ENCODE measurements at regions not wholly inside any gene's neighbourhood (a gene's known extent, or its start where the extent isn't known, plus 50 kb on each side); places are given as distances from the start of the nearest gene placed in this dataset.
"Not testable (repeated sequence)": the region's sequence is repeated elsewhere in the genome, so short reads cannot be mapped to it uniquely, and the experiment has no call there.

GRCh38 chr17:68097161-68097805, 61.7 kb downstream of the KPNA2 start:
- Histone ChIP-seq H3K36me3 (ENCODE audit: insufficient read depth, low read length) (no peaks in the 10 kb centered on the region), H3K9ac (ENCODE audit: low read depth, low read length) (no peak overlapping the region), H3K9me3 (ENCODE audit: control insufficient read depth, insufficient read depth, low read length) (no peaks in the 10 kb centered on the region), H3K4me1 (ENCODE audit: insufficient read depth, low read length) (no peaks in the 10 kb centered on the region)

DNA sequence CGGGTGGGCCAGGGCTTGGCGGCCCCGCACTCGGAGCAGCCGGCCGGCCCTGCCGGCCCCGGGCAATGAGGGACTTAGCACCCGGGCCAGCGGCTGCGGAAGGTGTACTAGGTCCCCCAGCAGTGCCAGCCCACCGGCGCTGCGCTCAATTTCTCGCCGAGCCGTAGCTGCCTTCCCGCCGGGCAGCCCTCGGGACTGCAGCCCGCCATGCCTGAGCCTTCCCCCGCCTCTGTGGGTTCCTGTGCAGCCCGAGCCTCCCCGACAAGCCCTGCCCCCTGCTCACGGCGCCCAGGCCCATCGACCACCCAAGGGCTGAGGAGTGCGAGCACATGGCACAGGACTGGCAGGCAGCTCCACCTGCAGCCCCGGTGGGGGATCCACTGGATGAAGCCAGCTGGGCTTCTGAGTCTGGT, 63.8 kb downstream of the KPNA2 start:
- not testable (repeated sequence) for H3K9me3 ChIP-seq (ENCODE audit: control insufficient read depth, insufficient read depth, low read length); H3K4me1 ChIP-seq (ENCODE audit: insufficient read depth, low read length); H3K36me3 ChIP-seq (ENCODE audit: insufficient read depth, low read length); H3K9ac ChIP-seq (ENCODE audit: low read depth, low read length)

GRCh38 chr17:68100000-68100641, 64.6 kb downstream of the KPNA2 start:
- Histone ChIP-seq H3K9ac (ENCODE audit: low read depth, low read length) (no peak overlapping the region), H3K9me3 (ENCODE audit: control insufficient read depth, insufficient read depth, low read length) (no peaks in the 10 kb centered on the region), H3K4me1 (ENCODE audit: insufficient read depth, low read length) (no peaks in the 10 kb centered on the region), H3K36me3 (ENCODE audit: insufficient read depth, low read length) (no peaks in the 10 kb centered on the region)

GRCh38 chr17:68101075-68101986, 65.8 kb downstream of the KPNA2 start:
- no peaks in the 10 kb centered on the region for H3K9me3 ChIP-seq (ENCODE audit: control insufficient read depth, insufficient read depth, low read length)
- H3K9ac ChIP-seq (ENCODE audit: low read depth, low read length): peak overlapping the region; percentile 92
- H3K36me3 ChIP-seq (ENCODE audit: insufficient read depth, low read length): no peaks in the 10 kb centered on the region
- no peaks in the 10 kb centered on the region for H3K4me1 ChIP-seq (ENCODE audit: insufficient read depth, low read length)

- H3K4me1 ChIP-seq (ENCODE audit: insufficient read depth, low read length): no peaks in the 10 kb centered on the region
- peak overlapping the region; percentile 92 for H3K9ac ChIP-seq (ENCODE audit: low read depth, low read length)
- no peaks in the 10 kb centered on the region for H3K36me3 ChIP-seq (ENCODE audit: insufficient read depth, low read length)
- no peaks in the 10 kb centered on the region for H3K9me3 ChIP-seq (ENCODE audit: control insufficient read depth, insufficient read depth, low read length)
Measured at GRCh38 chr17:68101987-68102314, 66.4 kb downstream of the KPNA2 start.

- Histone ChIP-seq H3K9me3 (ENCODE audit: control insufficient read depth, insufficient read depth, low read length) (no peaks in the 10 kb centered on the region), H3K36me3 (ENCODE audit: insufficient read depth, low read length) (no peaks in the 10 kb centered on the region), H3K4me1 (ENCODE audit: insufficient read depth, low read length) (no peaks in the 10 kb centered on the region), H3K9ac (ENCODE audit: low read depth, low read length) (peak overlapping the region; percentile 92)
Measured at GRCh38 chr17:68102318-68102758, 66.8 kb downstream of the KPNA2 start.

GRCh38 chr17:68103148-68103547, 67.6 kb downstream of the KPNA2 start:
- no peak overlapping the region for H3K9ac ChIP-seq (ENCODE audit: low read depth, low read length)

DNA sequence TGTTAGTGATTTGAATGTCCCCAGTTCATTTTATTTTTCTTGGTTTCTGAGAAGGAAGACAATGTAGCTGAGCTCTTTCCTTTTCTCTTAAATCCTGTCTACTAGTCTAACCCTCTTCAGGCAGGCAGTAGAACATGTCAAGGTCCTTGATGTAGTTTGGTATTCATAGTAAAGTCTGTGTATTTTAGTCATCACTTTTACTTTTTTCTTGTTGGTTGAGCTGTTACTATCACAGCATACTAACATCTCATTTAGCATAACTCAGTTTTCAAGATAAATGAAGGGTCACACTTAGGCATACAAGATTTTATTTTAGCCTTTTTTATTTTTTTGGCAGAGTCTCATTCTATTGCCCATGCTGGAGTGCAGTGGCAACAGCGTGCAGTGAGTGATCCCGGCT, 70.5 kb downstream of the KPNA2 start:
- no peak overlapping the region for H3K9ac ChIP-seq (ENCODE audit: low read depth, low read length)

More at GRCh38 chr17:68103148-68103547, 67.6 kb downstream of the KPNA2 start:
- Histone ChIP-seq H3K9me3 (ENCODE audit: control insufficient read depth, insufficient read depth, low read length) (no peaks in the 10 kb centered on the region), H3K36me3 (ENCODE audit: insufficient read depth, low read length) (no peaks in the 10 kb centered on the region), H3K4me1 (ENCODE audit: insufficient read depth, low read length) (no peaks in the 10 kb centered on the region)

GRCh38 chr17:68107373-68107772, 71.8 kb downstream of the KPNA2 start:
- H3K9ac ChIP-seq (ENCODE audit: low read depth, low read length): no peak overlapping the region
- no peaks in the 10 kb centered on the region for H3K9me3 ChIP-seq (ENCODE audit: control insufficient read depth, insufficient read depth, low read length)
- H3K4me1 ChIP-seq (ENCODE audit: insufficient read depth, low read length): no peaks in the 10 kb centered on the region
- H3K36me3 ChIP-seq (ENCODE audit: insufficient read depth, low read length): no peaks in the 10 kb centered on the region

More for the DNA sequence above, 70.5 kb downstream of the KPNA2 start:
- H3K9me3 ChIP-seq (ENCODE audit: control insufficient read depth, insufficient read depth, low read length): no peaks in the 10 kb centered on the region
- H3K36me3 ChIP-seq (ENCODE audit: insufficient read depth, low read length): no peaks in the 10 kb centered on the region
- no peaks in the 10 kb centered on the region for H3K4me1 ChIP-seq (ENCODE audit: insufficient read depth, low read length)

GRCh38 chr17:68108313-68109000, 72.9 kb downstream of the KPNA2 start:
- no peaks in the 10 kb centered on the region for H3K4me1 ChIP-seq (ENCODE audit: insufficient read depth, low read length)
- H3K9ac ChIP-seq (ENCODE audit: low read depth, low read length): no peak overlapping the region
- no peaks in the 10 kb centered on the region for H3K36me3 ChIP-seq (ENCODE audit: insufficient read depth, low read length)
- no peaks in the 10 kb centered on the region for H3K9me3 ChIP-seq (ENCODE audit: control insufficient read depth, insufficient read depth, low read length)

GRCh38 chr17:68109404-68109803, 73.9 kb downstream of the KPNA2 start:
- not testable (repeated sequence) for H3K36me3 ChIP-seq (ENCODE audit: insufficient read depth, low read length); H3K4me1 ChIP-seq (ENCODE audit: insufficient read depth, low read length); H3K9me3 ChIP-seq (ENCODE audit: control insufficient read depth, insufficient read depth, low read length)

GRCh38 chr17:68116211-68116610, 80.7 kb downstream of the KPNA2 start:
- not testable (repeated sequence) for H3K36me3 ChIP-seq (ENCODE audit: insufficient read depth, low read length); H3K4me1 ChIP-seq (ENCODE audit: insufficient read depth, low read length); H3K9me3 ChIP-seq (ENCODE audit: control insufficient read depth, insufficient read depth, low read length); H3K9ac ChIP-seq (ENCODE audit: low read depth, low read length)

More at GRCh38 chr17:68109404-68109803, 73.9 kb downstream of the KPNA2 start:
- H3K9ac ChIP-seq (ENCODE audit: low read depth, low read length): not testable (repeated sequence)

DNA sequence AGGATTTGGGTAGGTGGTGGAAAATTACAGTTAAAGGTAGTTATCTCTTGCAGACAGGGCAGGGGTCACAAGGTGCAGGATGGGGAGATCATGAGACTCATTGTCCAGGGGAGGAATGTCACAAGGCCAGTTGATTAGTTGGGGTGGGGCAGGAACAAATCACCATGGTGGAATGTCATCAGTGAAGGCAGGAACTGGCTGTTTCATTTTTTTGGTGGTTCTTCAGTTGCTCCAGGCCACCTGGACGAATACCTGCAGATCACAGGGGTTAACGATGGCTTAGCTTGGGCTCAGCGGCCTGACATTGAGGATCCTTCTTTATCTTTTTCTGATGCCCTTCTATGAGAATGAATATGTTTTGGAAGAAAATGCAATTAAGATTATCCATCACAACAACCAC, 87.1 kb downstream of the KPNA2 start:
- Histone ChIP-seq H3K4me1 (ENCODE audit: insufficient read depth, low read length) (peaks cover 7% of the 10 kb centered on the region; the same call in 1 of the 2 replicates), H3K36me3 (ENCODE audit: insufficient read depth, low read length) (no peaks in the 10 kb centered on the region; the same call in 1 of the 2 replicates), H3K9ac (ENCODE audit: low read depth, low read length) (no peak overlapping the region), H3K9me3 (ENCODE audit: control insufficient read depth, insufficient read depth, low read length) (no peaks in the 10 kb centered on the region)

Data from ES-I3 (cell line).